ENCODE measurements at regions not wholly inside any gene's neighbourhood (a gene's known extent, or its start where the extent isn't known, plus 50 kb on each side); places are given as distances from the start of the nearest gene placed in this dataset.

GRCh38 chr4:15188605-15189539 lies 186.6 kb downstream of the CPEB2 start:
- Histone ChIP-seq H3K79me2 (replicated peaks; ENCODE audit: insufficient read depth) (no peaks in the 10 kb centered on the region), H4K20me1 (replicated peaks; ENCODE audit: insufficient read depth) (no peaks in the 10 kb centered on the region), H3K4me3 (no peak overlapping the region), H2AFZ (no peak overlapping the region), H3K27ac (ENCODE audit: low read depth) (no peak overlapping the region), H3K36me3 (ENCODE audit: insufficient read depth) (no peaks in the 10 kb centered on the region), H3F3A (replicated peaks; ENCODE audit: low read depth) (no peaks in the 10 kb centered on the region), H3K4me1 (ENCODE audit: insufficient read depth) (no peaks in the 10 kb centered on the region), H3K9me2 (ENCODE audit: insufficient read depth) (0 out of 2 replicates have a peak, but pooled peaks cover 9% of the 10 kb centered on the region), H3K27me3 (ENCODE audit: insufficient read depth) (no peaks in the 10 kb centered on the region), H3K4me2 (no peak overlapping the region)
- ATAC-seq = no peak
- Mint-ChIP-seq H3K4me3 (no peak overlapping the region), H3K4me1 (0 out of 3 replicates have a peak, but pooled peaks cover 2% of the 10 kb centered on the region), H3K27ac (no peak overlapping the region), H3K36me3 (ENCODE audit: low read depth) (peaks cover 10% of the 10 kb centered on the region), H3K27me3 (ENCODE audit: insufficient read depth, low read depth, poor library complexity) (no peaks in the 10 kb centered on the region), H3K9me3 (peaks cover 11% of the 10 kb centered on the region)
- TF ChIP-seq ZNF462 (CRISPR knock-in tag; IDR thresholded peaks at IDR 0.05) (no peak), ZNF331 (CRISPR knock-in tag; IDR thresholded peaks at IDR 0.05; ENCODE audit: low read depth) (no peak), POLR2AphosphoS5 (IDR thresholded peaks at IDR 0.05; ENCODE audit: low read depth) (no peak), CTCF (conservative IDR thresholded peaks at IDR 0.05; ENCODE audit: low read depth in 2 of 2) (no peak), NANOG (IDR thresholded peaks at IDR 0.05; ENCODE audit: borderline replicate concordance) (no peak), EZH2phosphoT487 (IDR thresholded peaks at IDR 0.05; ENCODE audit: unreplicated experiment) (no peak), JUNB (IDR thresholded peaks at IDR 0.05; ENCODE audit: unreplicated experiment) (no peak), EZH2 (IDR thresholded peaks at IDR 0.05; ENCODE audit: low read depth, unreplicated experiment) (no peak), ZNF114 (CRISPR knock-in tag; IDR thresholded peaks at IDR 0.05) (no peak), REST (IDR thresholded peaks at IDR 0.05; ENCODE audit: unreplicated experiment) (no peak), ETS1 (IDR thresholded peaks at IDR 0.05) (no peak)
- DNase-seq (ENCODE audit: low spot score) = no peak
